ENCODE measurements at regions not wholly inside any gene's neighbourhood (a gene's known extent, or its start where the extent isn't known, plus 50 kb on each side); places are given as distances from the start of the nearest gene placed in this dataset.

DNA sequence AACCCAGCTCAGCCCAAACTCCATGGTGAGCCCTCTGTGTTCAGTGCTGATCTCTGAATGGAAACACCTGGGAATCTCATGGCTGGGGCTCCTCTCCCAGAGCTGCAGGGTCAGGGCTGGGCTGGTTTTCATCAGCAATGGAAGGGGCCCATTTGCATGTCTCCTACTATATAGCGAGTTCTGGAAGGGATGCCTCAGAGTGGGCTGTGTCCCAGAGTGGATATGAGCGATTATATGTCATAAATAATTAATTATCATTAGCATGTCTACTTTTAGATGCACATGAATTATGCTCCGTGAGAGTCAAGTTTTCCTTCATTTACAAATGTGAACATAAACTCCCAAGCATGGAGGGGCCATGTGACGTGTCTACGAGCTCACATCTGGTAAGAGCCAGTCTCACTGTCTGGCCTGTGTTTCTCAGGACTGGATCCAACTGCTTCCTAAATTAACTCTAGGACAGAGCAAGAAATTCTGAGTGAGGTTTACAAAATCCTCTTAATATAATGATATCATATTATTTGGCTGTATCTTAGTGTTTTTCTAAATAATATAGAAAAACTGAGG is 553.4 kb downstream of the GOLGA6L6 start:
- TF ChIP-seq, protein P1, sequence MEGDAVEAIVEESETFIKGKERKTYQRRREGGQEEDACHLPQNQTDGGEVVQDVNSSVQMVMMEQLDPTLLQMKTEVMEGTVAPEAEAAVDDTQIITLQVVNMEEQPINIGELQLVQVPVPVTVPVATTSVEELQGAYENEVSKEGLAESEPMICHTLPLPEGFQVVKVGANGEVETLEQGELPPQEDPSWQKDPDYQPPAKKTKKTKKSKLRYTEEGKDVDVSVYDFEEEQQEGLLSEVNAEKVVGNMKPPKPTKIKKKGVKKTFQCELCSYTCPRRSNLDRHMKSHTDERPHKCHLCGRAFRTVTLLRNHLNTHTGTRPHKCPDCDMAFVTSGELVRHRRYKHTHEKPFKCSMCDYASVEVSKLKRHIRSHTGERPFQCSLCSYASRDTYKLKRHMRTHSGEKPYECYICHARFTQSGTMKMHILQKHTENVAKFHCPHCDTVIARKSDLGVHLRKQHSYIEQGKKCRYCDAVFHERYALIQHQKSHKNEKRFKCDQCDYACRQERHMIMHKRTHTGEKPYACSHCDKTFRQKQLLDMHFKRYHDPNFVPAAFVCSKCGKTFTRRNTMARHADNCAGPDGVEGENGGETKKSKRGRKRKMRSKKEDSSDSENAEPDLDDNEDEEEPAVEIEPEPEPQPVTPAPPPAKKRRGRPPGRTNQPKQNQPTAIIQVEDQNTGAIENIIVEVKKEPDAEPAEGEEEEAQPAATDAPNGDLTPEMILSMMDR (IDR thresholded peaks at IDR 0.05 in 8 of 11, conservative IDR thresholded peaks at IDR 0.05 in 3 of 11) = no peak
- no peak for TF ChIP-seq POLR2A (IDR thresholded peaks at IDR 0.05)
- TF ChIP-seq POLR2AphosphoS5 (IDR thresholded peaks at IDR 0.05) = no peak
